HG03196 (cell line): ENCODE measurements at regions not wholly inside any gene's neighbourhood (a gene's known extent, or its start where the extent isn't known, plus 50 kb on each side); places are given as distances from the start of the nearest gene placed in this dataset.
"Not testable (repeated sequence)": the region's sequence is repeated elsewhere in the genome, so short reads cannot be mapped to it uniquely, and the experiment has no call there.

Experiments used
- ATAC-seq: cut with Tn5 transposase; IDR thresholded peaks from one replicate; pipeline ENCODE4 v1.9.1; 2021; ENCODE audit not compliant: unreplicated experiment

GRCh38 chr1:170445096-170445495 is 86.9 kb upstream of the GORAB start:
- no peak for ATAC-seq

DNA sequence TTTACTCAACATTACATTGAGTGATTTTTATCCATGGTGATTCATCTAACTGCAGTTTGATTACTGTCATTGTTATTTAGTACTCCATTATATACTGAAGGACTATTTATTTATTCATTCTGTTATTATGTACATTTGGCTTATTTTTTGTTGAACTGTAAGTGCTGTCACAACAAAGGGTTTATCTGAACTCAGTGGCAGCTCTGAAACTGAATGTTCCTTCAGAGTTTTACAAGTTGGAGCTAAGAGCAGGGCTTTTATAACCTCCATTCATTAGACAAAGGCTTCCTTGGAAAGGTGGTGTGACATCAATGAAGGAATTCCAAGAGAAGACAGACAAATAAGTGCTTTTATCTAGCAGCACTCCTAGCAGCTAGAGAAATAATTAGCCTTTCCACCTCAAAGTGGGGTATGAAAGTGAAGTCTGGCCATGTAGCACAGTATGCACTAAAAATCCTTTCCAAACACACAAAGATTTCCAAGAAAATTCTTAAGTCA is 83.3 kb upstream of the GORAB start:
- ATAC-seq, result no peak

DNA sequence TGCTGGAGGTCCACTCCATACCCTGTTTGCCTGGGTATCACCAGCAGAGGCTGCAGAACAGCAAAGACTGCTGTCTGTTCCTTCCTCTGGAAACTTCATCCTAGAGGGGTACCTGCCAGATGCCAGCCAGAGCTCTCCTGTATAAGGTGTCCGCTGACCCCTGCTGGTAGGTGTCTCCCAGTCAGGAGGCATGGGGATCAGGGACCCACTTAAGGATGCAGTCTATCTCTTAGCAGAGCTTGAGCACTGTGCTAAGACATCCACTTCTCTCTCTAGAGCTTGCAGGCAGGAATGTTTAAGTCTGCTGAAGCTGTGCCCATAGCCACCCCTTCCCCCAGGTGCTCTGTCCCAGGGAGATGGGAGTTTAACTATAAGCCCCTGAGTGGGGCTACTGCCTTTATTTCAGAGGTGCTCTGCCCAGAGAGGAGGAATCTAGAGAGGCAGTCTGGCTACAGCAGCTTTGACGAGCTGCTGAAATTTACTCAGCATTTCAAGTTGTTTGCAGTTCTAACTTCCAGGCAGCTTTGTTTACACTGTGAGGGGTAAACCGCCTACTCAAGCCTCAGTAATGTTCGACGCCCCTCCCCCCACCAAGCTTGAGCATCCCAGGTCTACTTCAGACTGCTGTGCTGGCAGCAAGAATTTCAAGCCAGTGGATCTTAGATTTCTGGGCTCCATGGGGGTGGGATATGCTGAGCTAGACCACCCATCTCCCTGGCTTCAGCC is 74.5 kb upstream of the GORAB start:
- not testable (repeated sequence) for ATAC-seq

DNA sequence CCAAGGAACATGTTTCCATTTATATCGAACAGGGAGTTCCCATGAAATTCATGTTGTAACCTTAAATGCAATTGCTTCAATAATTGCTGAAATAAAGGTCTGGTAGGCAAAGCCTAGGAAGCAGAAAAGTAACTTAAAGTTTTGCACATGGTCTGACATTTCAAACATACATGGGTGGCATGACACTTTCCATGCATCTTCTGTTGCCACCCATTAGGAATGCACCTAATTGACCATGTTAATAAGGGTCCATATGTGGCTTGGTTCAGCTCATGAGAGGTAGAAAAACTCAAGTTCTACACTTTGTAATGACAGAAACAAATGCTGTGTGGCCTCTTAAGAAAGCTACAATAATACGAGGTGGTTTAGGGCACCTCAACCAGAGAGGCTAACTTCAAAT is 72.0 kb upstream of the GORAB start:
- ATAC-seq, result no peak

GRCh38 chr1:170460414-170461155 is 71.4 kb upstream of the GORAB start:
- ATAC-seq, result no peak

DNA sequence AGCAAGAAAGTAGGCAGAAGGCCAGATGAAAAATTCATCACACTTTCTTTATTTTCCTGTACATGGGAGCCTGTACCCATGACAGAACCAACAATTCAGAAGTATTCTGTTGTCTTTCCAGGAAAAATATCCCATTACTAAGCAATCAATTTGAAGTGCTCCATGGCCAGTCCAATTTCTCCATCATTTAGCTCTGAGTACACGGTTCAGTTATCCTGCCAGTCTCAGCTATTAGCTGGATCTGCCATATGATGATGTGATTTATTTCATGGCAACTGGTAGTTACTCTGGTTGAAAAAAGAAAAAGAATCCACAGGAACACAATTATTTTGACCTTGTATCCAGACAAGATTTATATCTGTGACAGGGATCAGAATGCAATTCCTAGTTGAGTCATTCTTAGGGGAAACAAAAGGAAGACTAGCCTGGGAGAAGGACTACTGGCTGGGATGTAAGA is 70.6 kb upstream of the GORAB start:
- no peak for ATAC-seq

GRCh38 chr1:170461762-170462384 is 70.1 kb upstream of the GORAB start:
- ATAC-seq, result no peak

GRCh38 chr1:170470121-170470520 is 61.8 kb upstream of the GORAB start:
- no peak for ATAC-seq

GRCh38 chr1:170471398-170472053 is 60.4 kb upstream of the GORAB start:
- no peak for ATAC-seq

GRCh38 chr1:170481000-170481399 is 51.0 kb upstream of the GORAB start:
- ATAC-seq, result no peak
